Endothelial cell of hepatic sinusoid (primary cell): ENCODE measurements at regions not wholly inside any gene's neighbourhood (a gene's known extent, or its start where the extent isn't known, plus 50 kb on each side); places are given as distances from the start of the nearest gene placed in this dataset.

ENCODE experiments used
- in situ Hi-C: cut with HindIII; loops from 2 replicates; pipeline ENCODE4 v1.10.0; 2017; ENCODE audit warnings: low sequenced_read_pairs

GRCh38 chr16:13543850-13544249 is 376.1 kb upstream of the ERCC4 start:
- in situ Hi-C loops = no loop called here

DNA sequence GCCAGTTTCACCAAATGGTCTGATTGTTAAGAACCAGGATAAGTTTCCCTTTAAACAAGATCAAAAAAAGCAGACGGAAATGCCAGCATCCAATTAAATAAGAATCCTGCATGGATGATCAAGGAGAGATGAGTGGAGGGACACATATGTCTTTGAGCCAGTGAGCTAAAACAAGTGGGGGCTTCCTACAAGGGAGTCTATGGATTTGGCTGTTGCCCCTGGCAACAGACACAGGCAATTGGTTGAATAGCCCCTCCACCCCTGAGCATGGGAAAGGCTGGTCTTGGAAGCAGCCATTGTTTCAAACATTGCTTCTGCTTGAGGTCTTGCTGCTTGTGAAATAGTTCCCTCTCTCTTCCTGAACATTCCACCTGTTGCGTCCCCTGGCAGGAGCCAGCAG is 374.7 kb upstream of the ERCC4 start:
- in situ Hi-C loops = no loop called here

- in situ Hi-C loops = no loop called here
Observed at GRCh38 chr16:13550254-13550653, 369.7 kb upstream of the ERCC4 start.

GRCh38 chr16:13552062-13552959 is 367.6 kb upstream of the ERCC4 start:
- in situ Hi-C loops = no loop called here

GRCh38 chr16:13552960-13553257 is 367.0 kb upstream of the ERCC4 start:
- in situ Hi-C loops = no loop called here

DNA sequence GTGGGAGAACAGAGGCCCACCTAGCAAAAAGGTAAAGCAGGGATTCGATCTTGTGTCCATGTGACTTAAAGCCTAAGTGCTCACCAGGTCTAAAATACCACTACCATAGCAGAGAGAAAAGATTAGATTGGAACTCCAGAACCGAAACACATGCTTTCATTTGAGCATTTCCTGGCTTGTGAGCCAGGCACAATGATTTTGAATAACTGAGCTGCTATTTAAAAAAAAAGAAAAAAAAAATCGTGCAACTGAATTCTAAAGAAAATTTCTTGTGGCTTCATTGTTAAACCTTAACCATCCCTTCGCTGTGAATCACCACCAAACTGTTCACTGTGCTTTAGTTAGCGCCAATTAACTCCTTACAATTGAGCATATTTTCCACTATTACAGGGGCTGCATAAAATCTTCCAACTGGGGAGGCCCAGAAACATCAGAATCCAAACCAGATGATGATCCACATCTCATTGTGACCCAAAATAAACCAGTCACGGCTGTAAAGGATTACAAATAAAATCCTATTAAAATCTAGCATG is 366.4 kb upstream of the ERCC4 start:
- in situ Hi-C loops = no loop called here

- in situ Hi-C loops = no loop called here
Observed at GRCh38 chr16:13554005-13554404, 365.9 kb upstream of the ERCC4 start.

GRCh38 chr16:13554643-13555042 is 365.3 kb upstream of the ERCC4 start:
- in situ Hi-C loops = no loop called here

DNA sequence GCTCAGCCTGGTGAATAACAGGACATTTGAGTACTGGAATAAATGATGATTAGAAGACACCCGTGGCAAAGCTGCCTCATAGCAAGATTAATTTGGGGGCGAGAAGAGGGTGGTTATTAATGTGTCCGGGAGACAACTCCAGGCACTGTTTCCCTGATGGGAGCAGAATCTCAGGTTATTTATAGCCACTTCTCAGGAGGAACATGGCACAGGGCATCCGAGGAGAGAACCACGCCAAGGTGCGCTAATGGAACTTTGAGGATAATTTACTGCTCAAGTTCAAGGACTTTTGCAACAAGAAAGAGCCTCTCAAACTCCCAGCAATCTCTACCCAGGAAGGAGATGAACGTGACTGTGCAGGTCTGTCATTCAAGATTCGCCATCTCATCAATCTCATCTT is 362.5 kb upstream of the ERCC4 start:
- in situ Hi-C loops = no loop called here

DNA sequence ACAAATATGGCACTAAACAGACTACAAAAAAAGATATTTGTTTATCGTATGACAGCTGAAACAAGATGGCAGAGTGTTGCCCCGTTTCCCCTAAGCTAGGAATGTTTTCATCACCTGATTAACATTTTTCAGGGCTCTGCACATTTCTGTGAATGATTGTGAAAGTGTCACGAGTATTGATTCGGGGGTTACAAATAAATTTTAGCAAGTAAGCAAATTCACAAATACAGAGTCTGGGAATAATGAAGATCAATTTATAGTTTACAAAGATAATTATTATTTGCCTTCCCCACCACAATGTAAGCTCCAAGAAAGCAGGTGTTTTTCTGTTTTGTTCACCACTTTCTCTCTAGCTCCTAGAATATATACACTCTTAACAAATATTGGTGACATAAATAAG is 361.2 kb upstream of the ERCC4 start:
- in situ Hi-C loops = no loop called here

GRCh38 chr16:13559624-13560023 is 360.3 kb upstream of the ERCC4 start:
- in situ Hi-C loops = no loop called here

DNA sequence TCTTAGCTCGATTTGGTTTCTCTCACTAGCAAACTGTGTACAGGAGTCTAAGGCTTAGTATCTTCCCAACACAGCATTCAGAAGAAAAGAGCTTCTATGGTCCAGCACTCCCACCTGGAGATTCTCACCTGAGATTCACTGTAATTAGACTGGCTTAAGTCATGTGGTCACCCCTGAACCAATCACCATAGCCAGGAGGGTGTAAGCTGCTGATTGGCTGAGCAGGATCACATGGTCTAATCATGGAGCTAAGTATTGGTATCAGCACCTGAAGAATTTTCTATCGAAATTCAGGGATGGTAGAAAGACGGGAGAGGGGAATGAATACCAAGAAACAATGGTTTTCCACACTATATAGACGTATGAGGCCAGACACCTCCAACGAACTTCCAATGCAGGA is 359.8 kb upstream of the ERCC4 start:
- in situ Hi-C loops = no loop called here

DNA sequence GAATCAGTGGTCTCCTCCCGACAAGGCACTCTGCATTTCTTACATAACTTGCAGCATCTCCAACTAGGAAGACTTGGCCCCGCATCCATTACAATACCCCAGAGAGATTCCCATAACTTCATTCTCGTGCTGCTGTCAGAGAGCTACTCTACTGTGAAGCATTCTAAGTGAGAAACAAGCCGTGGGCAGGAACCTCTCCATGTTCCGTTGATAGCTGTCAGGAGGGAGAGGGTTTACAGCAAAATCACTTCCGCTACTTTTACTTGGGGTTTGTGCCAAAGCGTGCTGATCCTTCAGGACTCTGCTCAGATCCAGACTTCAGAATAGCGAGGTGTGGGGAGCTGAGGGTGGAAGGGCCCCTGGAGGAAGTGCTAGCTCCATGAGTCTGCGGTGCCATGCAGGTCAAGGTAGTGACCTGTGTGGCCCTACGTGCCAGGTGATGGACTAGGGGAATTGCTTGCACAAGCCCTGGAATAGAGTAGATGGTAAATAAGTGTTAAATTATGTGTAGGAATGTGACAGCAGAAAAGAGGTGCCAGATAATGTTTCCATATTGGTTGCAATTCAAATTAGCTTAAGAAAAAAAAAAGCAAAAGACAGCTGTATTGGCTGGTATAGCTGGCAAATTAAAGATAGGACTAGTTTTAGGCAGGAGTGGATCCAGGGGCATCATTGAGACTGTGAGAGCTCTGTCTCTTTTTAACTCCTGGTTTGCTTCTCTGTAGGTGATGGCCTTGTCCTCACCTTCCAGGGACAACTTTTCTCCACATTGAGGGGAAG is 358.5 kb upstream of the ERCC4 start:
- in situ Hi-C loops = no loop called here

GRCh38 chr16:13568803-13569202 is 351.2 kb upstream of the ERCC4 start:
- in situ Hi-C loops = no loop called here

GRCh38 chr16:13569986-13570385 is 350.0 kb upstream of the ERCC4 start:
- in situ Hi-C loops = no loop called here

DNA sequence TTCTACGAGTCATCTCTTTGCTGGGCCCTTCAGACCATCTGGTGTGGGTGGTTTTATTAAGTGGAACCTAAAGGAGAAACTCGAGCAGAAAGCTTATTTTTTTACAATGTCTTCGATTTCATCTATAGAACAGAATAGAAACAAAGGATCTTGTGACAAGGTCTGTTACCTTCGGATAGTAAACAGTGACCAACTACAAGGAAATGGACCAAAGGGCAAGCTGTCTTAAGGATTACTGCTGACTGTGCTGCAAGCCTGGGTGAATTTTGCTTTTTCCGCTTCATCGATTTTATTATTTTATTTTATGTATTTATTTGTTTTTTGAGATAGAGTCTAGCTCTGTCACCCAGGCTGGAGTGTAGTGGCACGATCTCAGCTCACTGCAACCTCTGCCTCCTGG is 348.9 kb upstream of the ERCC4 start:
- in situ Hi-C loops = no loop called here

DNA sequence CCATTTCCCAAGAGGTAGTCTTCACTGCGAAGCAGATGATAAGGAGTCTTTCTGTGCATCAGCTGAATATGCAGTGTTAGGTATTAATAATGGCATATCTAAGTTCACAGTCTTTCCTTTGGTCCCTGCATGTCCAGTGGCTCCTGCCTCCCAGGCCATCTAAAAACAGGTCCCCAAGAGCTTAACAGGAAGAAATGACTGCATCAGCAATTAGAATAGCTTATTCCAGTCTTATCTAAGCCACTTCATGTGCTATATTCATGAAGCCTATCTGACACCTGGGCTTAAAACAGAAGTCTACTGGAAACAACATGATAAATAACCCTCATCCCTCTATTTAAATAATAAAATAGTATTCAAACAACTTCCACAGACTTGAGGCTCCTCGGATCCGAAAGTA is 346.1 kb upstream of the ERCC4 start:
- in situ Hi-C loops = no loop called here

DNA sequence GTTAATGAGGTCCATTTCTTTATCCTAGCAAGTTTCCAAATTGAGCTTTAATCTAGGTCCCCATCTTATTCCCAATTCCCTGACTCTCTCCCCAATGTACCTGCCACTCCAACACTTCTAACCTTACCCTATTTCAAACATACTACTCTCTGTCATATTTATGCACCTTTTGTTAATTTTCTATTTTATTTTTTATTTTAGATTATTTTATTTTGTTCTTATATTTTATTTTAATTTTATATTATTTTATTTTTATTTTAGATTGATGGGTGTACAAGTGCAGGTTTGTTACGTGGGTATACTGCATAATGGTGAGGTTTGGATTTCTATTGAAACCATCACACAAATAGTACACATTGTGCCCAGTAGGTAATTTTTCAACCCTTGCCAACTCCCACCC is 333.9 kb upstream of the ERCC4 start:
- in situ Hi-C loops = no loop called here

GRCh38 chr16:13587181-13587580 is 332.8 kb upstream of the ERCC4 start:
- in situ Hi-C loops = no loop called here

- in situ Hi-C loops = no loop called here
Observed at GRCh38 chr16:13594823-13595222, 325.1 kb upstream of the ERCC4 start.

GRCh38 chr16:13606804-13607203 is 313.1 kb upstream of the ERCC4 start:
- in situ Hi-C loops = no loop called here

DNA sequence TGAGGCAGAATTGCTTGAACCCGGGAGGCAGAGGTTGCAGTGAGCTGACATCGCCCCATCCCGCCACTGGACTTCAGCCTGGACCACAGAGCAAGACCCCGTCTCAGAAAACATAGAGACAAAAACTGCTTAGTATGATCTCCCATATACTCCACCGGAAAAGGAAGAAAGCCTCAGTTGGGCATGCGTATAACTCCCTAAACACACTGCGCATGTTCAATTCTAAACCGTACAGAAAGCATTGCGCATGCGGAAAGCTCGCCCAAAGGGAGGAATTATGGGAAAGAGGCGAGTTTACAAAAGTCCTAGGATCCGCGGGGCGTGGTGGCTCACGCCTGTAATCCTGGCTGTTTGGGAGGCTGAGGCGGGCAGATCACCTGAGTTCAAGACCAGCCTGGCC is 312.7 kb upstream of the ERCC4 start:
- in situ Hi-C loops = no loop called here
